H1 (cell line): ENCODE measurements at regions not wholly inside any gene's neighbourhood (a gene's known extent, or its start where the extent isn't known, plus 50 kb on each side); places are given as distances from the start of the nearest gene placed in this dataset.

ENCODE experiments used
- ASH2L ChIP-seq: fragments of 200-600, 300-600 bp; sonication (generic); IDR thresholded peaks from one replicate; pipeline ENCODE4 v1.7.1; 2017; ENCODE audit warnings: low read length
- PHF8 ChIP-seq: fragments of 200-600 bp; sonication (generic); conservative IDR thresholded peaks from 2 replicates; pipeline ENCODE4 v1.7.1; 2012; ENCODE audit warnings: low read depth, mild to moderate bottlenecking, inconsistent platforms, low read length, moderate library complexity
- SIRT6 ChIP-seq: IDR thresholded peaks from one replicate; pipeline ENCODE4 v1.7.1; 2012; ENCODE audit warnings: low read length, inconsistent platforms
- TBP ChIP-seq: IDR thresholded peaks from 2 replicates; pipeline ENCODE4 v1.6.1; 2011; ENCODE audit warnings: low read depth, low read length, improper control_type of control experiment
- TEAD4 ChIP-seq: IDR thresholded peaks from 2 replicates; pipeline ENCODE4 v1.6.1; 2012; ENCODE audit warnings: low read depth, low read length, inconsistent platforms, mixed read lengths
- TF ChIP-seq, protein P1 (sequence below): fragments of 300-600 bp; sonication (generic); IDR thresholded peaks from 2 replicates; pipeline ENCODE4 v1.7.1; 2012; ENCODE audit warnings: low read length, moderate library complexity, mild to moderate bottlenecking, inconsistent platforms; ENCODE audit not compliant: insufficient replicate concordance

DNA sequence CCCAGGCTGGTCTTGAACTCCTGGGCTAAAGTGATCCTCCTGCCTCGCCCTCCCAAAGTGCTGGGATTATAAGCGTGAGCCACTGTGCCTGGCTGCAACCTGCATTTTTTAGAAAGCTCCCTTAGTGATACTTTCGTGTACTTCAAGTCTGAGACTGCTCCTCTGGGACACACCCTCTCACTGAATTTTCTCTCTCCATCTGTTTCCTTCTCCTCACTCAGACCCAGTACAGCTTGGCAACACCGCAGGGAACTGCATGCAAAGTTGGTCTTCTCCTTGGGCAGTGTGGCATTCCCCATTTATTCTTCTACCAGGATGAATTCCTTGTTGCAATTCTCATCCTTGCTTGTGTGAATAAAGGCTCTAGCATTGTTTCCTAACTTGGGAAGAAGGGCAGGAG, 175.9 kb downstream of the LPIN1 start (continued):
- TF ChIP-seq, protein P1, sequence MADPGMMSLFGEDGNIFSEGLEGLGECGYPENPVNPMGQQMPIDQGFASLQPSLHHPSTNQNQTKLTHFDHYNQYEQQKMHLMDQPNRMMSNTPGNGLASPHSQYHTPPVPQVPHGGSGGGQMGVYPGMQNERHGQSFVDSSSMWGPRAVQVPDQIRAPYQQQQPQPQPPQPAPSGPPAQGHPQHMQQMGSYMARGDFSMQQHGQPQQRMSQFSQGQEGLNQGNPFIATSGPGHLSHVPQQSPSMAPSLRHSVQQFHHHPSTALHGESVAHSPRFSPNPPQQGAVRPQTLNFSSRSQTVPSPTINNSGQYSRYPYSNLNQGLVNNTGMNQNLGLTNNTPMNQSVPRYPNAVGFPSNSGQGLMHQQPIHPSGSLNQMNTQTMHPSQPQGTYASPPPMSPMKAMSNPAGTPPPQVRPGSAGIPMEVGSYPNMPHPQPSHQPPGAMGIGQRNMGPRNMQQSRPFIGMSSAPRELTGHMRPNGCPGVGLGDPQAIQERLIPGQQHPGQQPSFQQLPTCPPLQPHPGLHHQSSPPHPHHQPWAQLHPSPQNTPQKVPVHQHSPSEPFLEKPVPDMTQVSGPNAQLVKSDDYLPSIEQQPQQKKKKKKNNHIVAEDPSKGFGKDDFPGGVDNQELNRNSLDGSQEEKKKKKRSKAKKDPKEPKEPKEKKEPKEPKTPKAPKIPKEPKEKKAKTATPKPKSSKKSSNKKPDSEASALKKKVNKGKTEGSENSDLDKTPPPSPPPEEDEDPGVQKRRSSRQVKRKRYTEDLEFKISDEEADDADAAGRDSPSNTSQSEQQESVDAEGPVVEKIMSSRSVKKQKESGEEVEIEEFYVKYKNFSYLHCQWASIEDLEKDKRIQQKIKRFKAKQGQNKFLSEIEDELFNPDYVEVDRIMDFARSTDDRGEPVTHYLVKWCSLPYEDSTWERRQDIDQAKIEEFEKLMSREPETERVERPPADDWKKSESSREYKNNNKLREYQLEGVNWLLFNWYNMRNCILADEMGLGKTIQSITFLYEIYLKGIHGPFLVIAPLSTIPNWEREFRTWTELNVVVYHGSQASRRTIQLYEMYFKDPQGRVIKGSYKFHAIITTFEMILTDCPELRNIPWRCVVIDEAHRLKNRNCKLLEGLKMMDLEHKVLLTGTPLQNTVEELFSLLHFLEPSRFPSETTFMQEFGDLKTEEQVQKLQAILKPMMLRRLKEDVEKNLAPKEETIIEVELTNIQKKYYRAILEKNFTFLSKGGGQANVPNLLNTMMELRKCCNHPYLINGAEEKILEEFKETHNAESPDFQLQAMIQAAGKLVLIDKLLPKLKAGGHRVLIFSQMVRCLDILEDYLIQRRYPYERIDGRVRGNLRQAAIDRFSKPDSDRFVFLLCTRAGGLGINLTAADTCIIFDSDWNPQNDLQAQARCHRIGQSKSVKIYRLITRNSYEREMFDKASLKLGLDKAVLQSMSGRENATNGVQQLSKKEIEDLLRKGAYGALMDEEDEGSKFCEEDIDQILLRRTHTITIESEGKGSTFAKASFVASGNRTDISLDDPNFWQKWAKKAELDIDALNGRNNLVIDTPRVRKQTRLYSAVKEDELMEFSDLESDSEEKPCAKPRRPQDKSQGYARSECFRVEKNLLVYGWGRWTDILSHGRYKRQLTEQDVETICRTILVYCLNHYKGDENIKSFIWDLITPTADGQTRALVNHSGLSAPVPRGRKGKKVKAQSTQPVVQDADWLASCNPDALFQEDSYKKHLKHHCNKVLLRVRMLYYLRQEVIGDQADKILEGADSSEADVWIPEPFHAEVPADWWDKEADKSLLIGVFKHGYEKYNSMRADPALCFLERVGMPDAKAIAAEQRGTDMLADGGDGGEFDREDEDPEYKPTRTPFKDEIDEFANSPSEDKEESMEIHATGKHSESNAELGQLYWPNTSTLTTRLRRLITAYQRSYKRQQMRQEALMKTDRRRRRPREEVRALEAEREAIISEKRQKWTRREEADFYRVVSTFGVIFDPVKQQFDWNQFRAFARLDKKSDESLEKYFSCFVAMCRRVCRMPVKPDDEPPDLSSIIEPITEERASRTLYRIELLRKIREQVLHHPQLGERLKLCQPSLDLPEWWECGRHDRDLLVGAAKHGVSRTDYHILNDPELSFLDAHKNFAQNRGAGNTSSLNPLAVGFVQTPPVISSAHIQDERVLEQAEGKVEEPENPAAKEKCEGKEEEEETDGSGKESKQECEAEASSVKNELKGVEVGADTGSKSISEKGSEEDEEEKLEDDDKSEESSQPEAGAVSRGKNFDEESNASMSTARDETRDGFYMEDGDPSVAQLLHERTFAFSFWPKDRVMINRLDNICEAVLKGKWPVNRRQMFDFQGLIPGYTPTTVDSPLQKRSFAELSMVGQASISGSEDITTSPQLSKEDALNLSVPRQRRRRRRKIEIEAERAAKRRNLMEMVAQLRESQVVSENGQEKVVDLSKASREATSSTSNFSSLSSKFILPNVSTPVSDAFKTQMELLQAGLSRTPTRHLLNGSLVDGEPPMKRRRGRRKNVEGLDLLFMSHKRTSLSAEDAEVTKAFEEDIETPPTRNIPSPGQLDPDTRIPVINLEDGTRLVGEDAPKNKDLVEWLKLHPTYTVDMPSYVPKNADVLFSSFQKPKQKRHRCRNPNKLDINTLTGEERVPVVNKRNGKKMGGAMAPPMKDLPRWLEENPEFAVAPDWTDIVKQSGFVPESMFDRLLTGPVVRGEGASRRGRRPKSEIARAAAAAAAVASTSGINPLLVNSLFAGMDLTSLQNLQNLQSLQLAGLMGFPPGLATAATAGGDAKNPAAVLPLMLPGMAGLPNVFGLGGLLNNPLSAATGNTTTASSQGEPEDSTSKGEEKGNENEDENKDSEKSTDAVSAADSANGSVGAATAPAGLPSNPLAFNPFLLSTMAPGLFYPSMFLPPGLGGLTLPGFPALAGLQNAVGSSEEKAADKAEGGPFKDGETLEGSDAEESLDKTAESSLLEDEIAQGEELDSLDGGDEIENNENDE, result no peak
- no peak for TF ChIP-seq PHF8
- TF ChIP-seq TBP, result no peak
- no peak for TF ChIP-seq ASH2L
- TF ChIP-seq SIRT6, result no peak
- TF ChIP-seq TEAD4, result no peak
